ENCODE measurements at regions not wholly inside any gene's neighbourhood (a gene's known extent, or its start where the extent isn't known, plus 50 kb on each side); places are given as distances from the start of the nearest gene placed in this dataset.
"Not testable (repeated sequence)": the region's sequence is repeated elsewhere in the genome, so short reads cannot be mapped to it uniquely, and the experiment has no call there.

GRCh38 chr1:182206626-182207239 lies 145.2 kb upstream of the ZNF648 start:
- in situ Hi-C loops (cut with HindIII; ENCODE audit: low sequenced_read_pairs), result no loop called here
- no peak for DNase-seq (ENCODE audit: low spot score)

DNA sequence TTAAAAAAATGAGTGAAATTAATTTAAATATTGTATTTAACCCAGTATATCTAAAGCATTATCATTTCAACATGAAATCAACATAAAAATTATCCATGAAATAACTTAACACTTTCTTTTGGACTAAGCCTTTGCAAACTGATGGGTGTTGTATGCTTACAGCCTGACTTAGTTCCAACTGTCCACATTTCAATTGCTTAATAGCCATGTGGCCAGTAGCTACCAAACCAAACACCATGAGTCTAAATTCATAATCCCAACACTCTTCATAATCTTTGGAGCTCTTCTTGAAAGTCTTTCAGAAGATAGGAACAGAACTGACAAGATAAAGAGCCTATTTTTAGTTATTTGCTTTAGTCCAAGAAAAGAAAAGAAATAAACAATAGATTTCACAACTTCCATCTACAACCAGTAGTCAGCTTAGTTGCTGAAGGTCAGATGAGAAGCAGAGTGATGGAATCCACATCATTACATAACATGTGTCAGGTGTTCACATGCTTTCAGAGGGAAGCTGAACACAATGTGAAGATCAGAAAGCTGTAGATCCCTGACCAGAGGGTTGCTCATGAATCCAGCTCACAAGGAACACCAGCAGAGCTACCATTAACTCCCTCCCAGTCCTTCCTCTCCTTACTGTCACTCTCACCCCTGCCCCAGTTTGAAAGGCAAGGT lies 144.0 kb upstream of the ZNF648 start:
- no peak for DNase-seq (ENCODE audit: low spot score)
- in situ Hi-C loops (cut with HindIII; ENCODE audit: low sequenced_read_pairs), result no loop called here

DNA sequence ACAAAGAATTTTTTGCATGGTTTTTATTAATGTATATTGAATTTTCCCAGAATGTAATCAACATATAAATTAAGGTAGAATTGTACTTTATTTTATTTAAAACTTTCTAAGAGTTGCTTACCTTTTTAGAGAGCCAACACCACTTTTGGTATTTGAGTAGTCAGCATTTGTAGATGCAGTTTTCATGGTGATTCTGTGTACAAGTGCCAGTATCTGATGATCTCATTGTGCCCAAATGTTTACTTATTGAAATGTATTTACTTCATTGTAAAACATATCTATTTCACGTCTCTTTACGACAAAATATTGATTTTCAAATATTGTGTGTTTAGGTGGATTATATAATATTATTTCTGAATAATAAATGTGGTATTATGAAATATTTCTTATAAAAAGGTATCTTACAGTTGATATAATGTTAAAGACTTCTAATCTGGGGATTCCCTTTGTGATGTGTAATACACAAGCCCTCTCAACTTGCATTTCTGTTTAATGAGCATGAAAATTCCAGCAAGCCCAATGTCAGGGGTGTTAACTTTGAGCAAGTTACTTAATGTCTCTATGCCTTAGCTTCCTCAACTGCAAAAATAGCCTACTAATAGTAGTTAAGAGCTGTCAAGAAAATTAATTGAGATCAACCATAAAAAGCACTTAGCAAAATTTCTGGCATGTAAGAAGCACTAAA lies 141.8 kb upstream of the ZNF648 start:
- DNase-seq (ENCODE audit: low spot score), result no peak
- in situ Hi-C loops (cut with HindIII; ENCODE audit: low sequenced_read_pairs), result no loop called here

- in situ Hi-C loops (cut with HindIII; ENCODE audit: low sequenced_read_pairs), result not testable (repeated sequence)
Observed at GRCh38 chr1:182201490-182201889, 140.0 kb upstream of the ZNF648 start.

GRCh38 chr1:182200025-182200812 lies 138.7 kb upstream of the ZNF648 start:
- no peak for DNase-seq (ENCODE audit: low spot score)
- in situ Hi-C loops (cut with HindIII; ENCODE audit: low sequenced_read_pairs), result no loop called here

More at GRCh38 chr1:182201490-182201889, 140.0 kb upstream of the ZNF648 start:
- DNase-seq (ENCODE audit: low spot score), result not testable (repeated sequence)

GRCh38 chr1:182198006-182198605 lies 136.6 kb upstream of the ZNF648 start:
- in situ Hi-C loops (cut with HindIII; ENCODE audit: low sequenced_read_pairs), result no loop called here
- no peak for DNase-seq (ENCODE audit: low spot score)

DNA sequence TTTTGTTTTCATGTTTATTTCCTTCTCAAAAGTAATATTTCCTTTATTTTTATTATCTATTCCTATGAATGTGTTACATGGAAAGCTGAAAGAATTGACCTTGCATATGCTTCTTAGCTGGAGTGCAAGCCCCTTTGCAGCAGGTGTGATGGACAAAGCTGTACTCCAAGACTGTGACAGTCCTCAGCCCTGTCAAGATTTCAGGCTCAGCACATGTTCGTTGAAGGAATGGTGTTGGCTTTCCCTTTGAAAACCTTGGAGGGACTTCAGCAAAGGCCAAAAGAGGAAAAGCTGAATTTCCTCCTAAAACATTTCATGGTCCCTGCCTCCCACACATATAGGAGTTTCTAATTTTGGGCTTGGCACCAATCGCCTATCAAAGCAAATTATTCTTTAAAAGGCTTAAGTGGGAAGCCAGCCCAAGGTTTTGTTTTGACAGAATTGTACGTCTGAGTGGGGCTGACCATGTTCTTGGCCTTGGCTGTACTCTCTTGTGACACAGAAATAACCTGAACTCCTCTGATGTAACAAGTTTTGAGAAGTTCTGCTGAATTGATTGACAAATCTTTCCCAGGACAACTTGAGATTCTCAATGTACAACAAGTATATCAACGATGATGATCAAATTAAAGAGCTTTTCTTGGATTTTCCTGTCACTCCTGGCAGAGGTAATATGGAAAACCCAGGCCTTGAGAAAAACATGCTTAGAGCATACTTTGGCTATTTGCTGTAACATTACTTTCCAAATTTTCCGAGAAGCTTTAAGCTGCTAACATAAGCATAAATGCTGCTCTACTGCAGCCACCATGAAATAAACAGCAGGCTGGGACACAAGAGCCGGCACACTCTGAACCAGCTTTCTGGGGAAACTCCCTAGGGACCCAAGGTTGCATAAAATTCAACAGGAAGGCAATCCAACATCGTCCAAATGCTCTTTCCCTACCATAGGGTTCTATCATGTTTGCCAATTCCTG lies 135.7 kb upstream of the ZNF648 start:
- no peak for DNase-seq (ENCODE audit: low spot score)
- in situ Hi-C loops (cut with HindIII; ENCODE audit: low sequenced_read_pairs), result no loop called here

DNA sequence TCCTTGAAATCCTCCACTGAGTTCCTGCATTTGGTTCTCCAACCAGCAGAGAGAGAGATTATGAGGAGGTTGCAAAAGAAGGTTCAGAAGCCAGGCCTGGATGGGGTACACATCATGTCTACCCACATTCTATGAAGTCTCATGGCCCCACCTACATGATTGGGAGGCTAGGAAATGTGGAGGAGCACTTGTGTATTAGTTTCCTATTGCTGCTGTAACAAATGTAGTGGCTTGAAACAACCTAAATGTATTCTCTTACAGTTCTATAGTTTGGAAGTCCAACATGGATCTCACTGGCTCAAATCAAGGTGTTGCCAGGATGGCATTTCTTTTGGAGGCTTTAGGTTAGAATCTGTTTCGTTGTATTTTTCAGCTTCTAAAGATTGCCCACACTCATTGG lies 134.2 kb upstream of the ZNF648 start:
- no peak for DNase-seq (ENCODE audit: low spot score)
- in situ Hi-C loops (cut with HindIII; ENCODE audit: low sequenced_read_pairs), result no loop called here

DNA sequence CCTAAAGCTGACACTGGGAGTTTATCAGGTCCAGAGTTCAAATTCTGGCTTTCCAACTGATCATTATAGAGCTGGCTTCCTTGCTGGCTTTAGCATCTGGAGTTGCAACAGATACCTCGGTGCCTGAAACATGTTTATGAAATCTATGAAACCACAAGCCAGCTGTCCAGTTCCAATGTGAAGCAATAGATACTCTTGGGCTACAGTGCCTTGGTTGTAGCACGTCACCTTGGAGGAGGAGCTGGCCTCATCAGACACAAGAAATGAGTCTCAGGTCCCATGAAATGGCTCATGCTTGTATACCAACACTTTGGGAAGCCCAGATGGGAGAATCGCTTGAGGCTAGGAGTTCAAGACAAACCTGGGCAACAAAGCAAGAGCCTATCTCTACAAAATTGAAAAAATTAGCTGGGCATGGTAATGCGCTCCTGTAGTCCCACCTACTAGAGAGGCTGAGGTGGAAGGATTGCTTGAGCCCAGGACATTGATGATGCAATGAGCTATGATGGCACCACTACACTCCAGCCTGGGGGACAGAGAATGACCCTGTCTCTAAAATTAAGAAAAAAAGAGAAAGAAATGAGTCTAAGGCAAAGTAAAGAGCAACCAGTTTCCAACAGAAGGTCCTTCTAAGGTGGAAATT lies 132.5 kb upstream of the ZNF648 start:
- in situ Hi-C loops (cut with HindIII; ENCODE audit: low sequenced_read_pairs), result no loop called here

DNA sequence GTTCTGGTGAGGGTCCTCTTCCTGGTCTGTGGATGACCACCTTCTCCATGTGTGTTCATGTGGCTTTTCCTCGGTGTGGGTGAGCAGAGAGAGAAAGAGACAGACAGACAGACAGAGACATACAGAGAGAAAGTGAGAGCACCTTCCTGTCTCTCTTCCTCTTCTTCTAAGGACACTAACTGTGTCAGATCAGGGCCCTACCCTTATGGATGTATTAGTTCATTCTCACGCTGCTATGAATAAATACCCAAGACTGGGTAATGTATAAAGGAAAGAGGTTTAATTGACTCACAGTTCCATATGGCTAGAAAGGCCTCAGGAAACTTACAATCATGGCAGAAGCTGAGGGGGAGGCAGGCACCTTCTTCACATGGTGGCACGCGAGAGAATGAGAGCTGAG lies 131.5 kb upstream of the ZNF648 start:
- in situ Hi-C loops (cut with HindIII; ENCODE audit: low sequenced_read_pairs), result no loop called here
- no peak for DNase-seq (ENCODE audit: low spot score)

More for the DNA sequence above, 132.5 kb upstream of the ZNF648 start:
- DNase-seq (ENCODE audit: low spot score), result no peak

- in situ Hi-C loops (cut with HindIII; ENCODE audit: low sequenced_read_pairs), result no loop called here
- DNase-seq (ENCODE audit: low spot score), result no peak
Observed at GRCh38 chr1:182192215-182192614, 130.7 kb upstream of the ZNF648 start.

- no peak for DNase-seq (ENCODE audit: low spot score)
- in situ Hi-C loops (cut with HindIII; ENCODE audit: low sequenced_read_pairs), result no loop called here
Observed at GRCh38 chr1:182191381-182192115, 130.0 kb upstream of the ZNF648 start.

DNA sequence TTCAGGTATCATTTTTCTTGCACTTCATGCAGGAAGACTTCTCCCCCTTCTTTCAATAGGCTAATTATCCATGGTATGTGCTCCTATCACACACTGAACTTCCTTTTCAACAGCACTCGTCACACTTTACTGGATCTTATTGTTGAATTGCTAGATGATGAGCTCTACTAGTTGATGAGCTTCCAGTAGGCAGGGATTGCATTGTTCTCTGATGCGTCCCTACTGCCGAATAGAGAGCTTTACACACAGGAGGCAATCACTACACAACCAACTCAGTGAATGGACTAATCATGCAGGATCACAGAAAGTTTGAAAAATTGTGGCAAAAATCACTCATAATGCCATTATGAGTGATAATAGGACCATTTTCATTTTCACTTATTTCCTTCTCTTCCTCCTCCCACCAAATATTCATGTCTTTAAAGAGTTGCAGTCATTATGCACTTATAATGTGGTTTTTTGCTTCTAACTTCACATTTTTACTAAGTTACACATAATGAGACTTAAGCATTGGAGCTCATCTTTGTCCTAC lies 128.1 kb upstream of the ZNF648 start:
- in situ Hi-C loops (cut with HindIII; ENCODE audit: low sequenced_read_pairs), result no loop called here
- DNase-seq (ENCODE audit: low spot score), result no peak

- in situ Hi-C loops (cut with HindIII; ENCODE audit: low sequenced_read_pairs), result no loop called here
- no peak for DNase-seq (ENCODE audit: low spot score)
Observed at GRCh38 chr1:182186757-182187146, 125.2 kb upstream of the ZNF648 start.

- peak; percentile 21 for DNase-seq (ENCODE audit: low spot score)
- in situ Hi-C loops (cut with HindIII; ENCODE audit: low sequenced_read_pairs), result no loop called here
Observed at GRCh38 chr1:182185842-182186756, 124.6 kb upstream of the ZNF648 start.

DNA sequence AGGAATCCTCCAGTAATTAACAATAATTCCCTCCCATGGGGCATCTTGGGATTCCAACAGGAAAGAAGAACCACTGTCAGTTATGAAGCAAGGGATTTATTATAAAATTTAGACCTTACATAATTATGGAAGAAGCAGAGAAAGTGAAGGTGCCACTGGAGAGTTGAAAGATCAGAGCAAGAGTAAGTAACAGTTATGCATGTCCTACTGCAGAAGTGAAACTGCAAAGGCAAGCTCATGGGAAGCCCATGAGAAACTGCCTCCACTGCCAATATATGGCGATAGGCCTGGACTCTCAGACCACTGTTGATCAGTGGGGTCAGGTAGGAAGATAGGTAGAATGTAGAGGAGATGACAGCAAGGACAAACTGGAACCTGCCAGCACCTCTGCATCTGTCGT lies 123.6 kb upstream of the ZNF648 start:
- DNase-seq (ENCODE audit: low spot score), result no peak
- in situ Hi-C loops (cut with HindIII; ENCODE audit: low sequenced_read_pairs), result no loop called here

Measured in G401 (cell line).